ENCODE measurements at regions not wholly inside any gene's neighbourhood (a gene's known extent, or its start where the extent isn't known, plus 50 kb on each side); places are given as distances from the start of the nearest gene placed in this dataset.

DNA sequence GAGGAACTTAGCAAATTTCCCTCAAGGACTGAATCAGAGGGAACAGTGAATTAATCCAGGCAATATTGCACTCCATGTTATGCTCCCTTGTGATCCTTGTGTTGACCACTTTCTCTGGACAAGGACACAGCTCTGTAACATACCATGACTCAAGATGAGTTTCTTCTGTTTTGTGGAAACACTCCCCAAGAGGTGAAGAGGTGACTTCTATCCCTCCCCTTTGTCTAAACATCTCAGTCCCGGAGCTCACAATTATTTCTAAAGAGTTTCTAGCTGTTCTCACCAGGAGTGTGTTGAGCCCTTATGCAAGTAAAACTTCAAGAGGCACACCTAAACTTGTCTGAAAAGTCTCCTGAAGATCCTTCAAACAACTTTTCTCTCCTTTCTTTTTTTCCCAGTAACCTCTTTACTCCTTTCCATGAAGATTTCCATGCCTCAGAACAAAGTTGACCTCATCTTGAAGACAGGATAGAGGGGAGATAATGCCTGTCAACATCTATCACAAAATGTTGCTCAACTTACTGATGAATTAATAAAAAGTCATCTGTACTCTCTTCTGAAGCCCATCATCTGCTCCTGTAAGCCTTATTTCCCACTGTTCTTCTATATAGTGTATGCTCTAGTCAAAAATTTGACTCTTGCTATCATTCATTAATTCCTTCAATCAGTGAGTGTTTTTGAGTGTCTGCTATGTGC, 429.1 kb downstream of the SPRY1 start:
- no peak overlapping the region for H3K4me3 ChIP-seq (ENCODE audit: low read depth, low read length)
- no peak for TF ChIP-seq CTCF (IDR thresholded peaks at IDR 0.05; ENCODE audit: low read depth, low read length)

DNA sequence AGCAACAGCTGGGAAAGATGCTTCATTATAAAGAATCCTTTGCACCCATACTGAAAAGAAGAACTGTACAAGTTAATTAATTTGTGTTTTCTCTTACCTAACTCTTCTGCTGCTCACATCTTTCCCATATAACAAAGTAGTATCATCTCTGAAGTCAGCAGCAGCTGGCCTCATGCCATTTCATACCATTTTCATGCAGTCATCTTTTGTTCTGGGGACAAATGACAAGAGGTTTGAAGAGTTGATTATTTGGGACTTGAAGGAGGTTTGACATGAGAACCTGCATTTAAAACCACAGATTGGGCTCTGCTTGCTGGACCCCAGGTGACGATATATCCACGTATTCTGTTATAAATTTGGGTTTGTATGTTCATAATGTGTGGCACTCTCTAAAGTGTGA, 430.3 kb downstream of the SPRY1 start:
- TF ChIP-seq CTCF (IDR thresholded peaks at IDR 0.05; ENCODE audit: low read depth, low read length): no peak
- H3K4me3 ChIP-seq (ENCODE audit: low read depth, low read length): no peak overlapping the region

DNA sequence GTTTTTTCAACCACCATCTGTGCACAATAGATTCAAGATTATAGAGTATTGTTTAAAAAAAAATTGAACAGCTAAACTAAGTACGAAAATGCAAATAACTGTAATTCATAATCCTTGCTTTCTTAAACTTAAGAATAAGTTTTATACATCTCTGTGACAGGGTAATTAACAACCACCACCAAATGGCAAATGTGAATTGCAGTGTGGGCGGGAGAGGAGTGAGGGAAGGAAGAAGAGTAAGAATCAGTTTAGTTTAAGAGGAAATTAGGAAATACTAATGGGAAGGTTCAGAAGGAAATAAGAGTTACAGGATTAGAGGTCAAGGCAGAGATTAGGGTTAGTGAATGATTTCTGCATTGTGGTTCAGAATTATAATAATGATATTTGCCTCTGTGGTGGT, 430.9 kb downstream of the SPRY1 start:
- no peak for TF ChIP-seq CTCF (IDR thresholded peaks at IDR 0.05; ENCODE audit: low read depth, low read length)
- H3K4me3 ChIP-seq (ENCODE audit: low read depth, low read length): no peak overlapping the region

DNA sequence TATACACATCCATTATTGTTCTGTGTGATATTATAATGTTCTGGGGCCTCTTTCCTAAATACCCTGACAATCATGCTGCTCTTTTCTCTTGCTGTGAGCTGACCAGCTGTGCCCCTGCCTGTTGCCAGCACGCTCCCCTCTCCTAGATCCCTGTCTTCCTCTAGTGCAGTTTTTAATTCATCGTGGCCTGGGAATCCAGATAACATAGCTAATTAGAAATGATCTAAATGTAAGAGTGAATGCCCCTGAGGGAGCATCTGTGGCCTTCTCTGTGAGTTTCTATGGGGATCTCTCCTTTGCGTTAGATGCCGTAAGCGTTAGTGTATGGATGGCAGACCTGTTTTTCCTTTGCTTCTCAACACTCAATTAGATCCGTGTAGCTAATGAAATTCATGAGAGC, 434.3 kb downstream of the SPRY1 start:
- TF ChIP-seq CTCF (IDR thresholded peaks at IDR 0.05; ENCODE audit: low read depth, low read length): no peak
- H3K4me3 ChIP-seq (ENCODE audit: low read depth, low read length): no peak overlapping the region

GRCh38 chr4:123832173-123833026, 435.8 kb downstream of the SPRY1 start:
- peak overlapping the region; percentile 40 for H3K4me3 ChIP-seq (ENCODE audit: low read depth, low read length)
- no peak for TF ChIP-seq CTCF (IDR thresholded peaks at IDR 0.05; ENCODE audit: low read depth, low read length)

GRCh38 chr4:123833171-123833643, 436.6 kb downstream of the SPRY1 start:
- TF ChIP-seq CTCF (IDR thresholded peaks at IDR 0.05; ENCODE audit: low read depth, low read length): no peak
- no peak overlapping the region for H3K4me3 ChIP-seq (ENCODE audit: low read depth, low read length)
